CD4-positive, alpha-beta memory T cell (primary cell): ENCODE measurements at regions not wholly inside any gene's neighbourhood (a gene's known extent, or its start where the extent isn't known, plus 50 kb on each side); places are given as distances from the start of the nearest gene placed in this dataset.

Source experiments
- CTCF ChIA-PET: fragments of 350-600 bp; sonication (Branson Sonifier 250); formaldehyde crosslinking; loops from one replicate; lab custom pipeline; 2021; ENCODE audit warnings: inconsistent platforms; ENCODE audit not compliant: partially characterized antibody; lab: Charles Lee
- POLR2A ChIA-PET: fragments of 350-600 bp; sonication (Branson Sonifier 250); formaldehyde crosslinking; loops from one replicate; lab custom pipeline; 2021; ENCODE audit not compliant: partially characterized antibody; lab: Charles Lee
- DNase-seq, 5 donors: peaks; one replicate each; pipeline versions ENCODE4 v3.0.0 to v3.0.0-alpha.2; 2020 to 2022; ENCODE audit warnings: mixed read lengths in 1 of 5
- H3K27ac ChIP-seq: one replicate; pipeline ENCODE4 v1.7.0; 2013; ENCODE audit warnings: low read depth, low read length
- H3K27me3 ChIP-seq: 2 replicates; pipeline ENCODE4 v1.7.0; 2013; ENCODE audit warnings: mild to moderate bottlenecking, low read length, moderate library complexity; ENCODE audit not compliant: insufficient read depth
- H3K36me3 ChIP-seq: 2 replicates; pipeline ENCODE4 v1.7.0; 2013; ENCODE audit warnings: mild to moderate bottlenecking, low read length, moderate library complexity; ENCODE audit not compliant: insufficient read depth
- H3K4me1 ChIP-seq: 2 replicates; pipeline ENCODE4 v1.7.0; 2013; ENCODE audit warnings: mild to moderate bottlenecking, low read length, moderate library complexity; ENCODE audit not compliant: insufficient read depth
- H3K4me3 ChIP-seq, 2 donors: one replicate each; pipeline ENCODE4 v1.7.0; 2013; ENCODE audit warnings: low read length in 2 of 2, mild to moderate bottlenecking in 1 of 2
- H3K9me3 ChIP-seq, 2 donors: one replicate each; pipeline ENCODE4 v1.7.0; 2013; ENCODE audit warnings: low read length in 2 of 2, control low read depth in 1 of 2; ENCODE audit not compliant: control insufficient read depth in 1 of 2
- H3K27ac Mint-ChIP-seq, 7 donors: one replicate each; pipeline ENCODE4 v1.8.0; 2020 to 2021; ENCODE audit warnings: mixed read lengths in 7 of 7, mild to moderate bottlenecking in 6 of 7, inconsistent platforms in 3 of 7, moderate library complexity in 3 of 7
- H3K27me3 Mint-ChIP-seq, 2 donors: one replicate each; pipeline ENCODE4 v1.8.0; 2020 to 2021; ENCODE audit warnings: mixed read lengths in 2 of 2
- H3K36me3 Mint-ChIP-seq, 2 donors: one replicate each; pipeline ENCODE4 v1.8.0; 2020 to 2021; ENCODE audit warnings: mixed read lengths in 2 of 2, inconsistent platforms in 1 of 2, mild to moderate bottlenecking in 1 of 2
- H3K4me1 Mint-ChIP-seq, 4 donors: one replicate each; pipeline ENCODE4 v1.8.0; 2020 to 2021; ENCODE audit warnings: mixed read lengths in 4 of 4, mild to moderate bottlenecking in 1 of 4
- H3K4me3 Mint-ChIP-seq, 8 donors: one replicate each; pipeline ENCODE4 v1.8.0; 2020 to 2021; ENCODE audit warnings: mixed read lengths in 8 of 8, mild to moderate bottlenecking in 7 of 8, moderate library complexity in 6 of 8, inconsistent platforms in 3 of 8
- H3K9me3 Mint-ChIP-seq, 8 donors: one replicate each; pipeline ENCODE4 v1.8.0; 2020 to 2021; ENCODE audit warnings: mixed read lengths in 8 of 8, mild to moderate bottlenecking in 5 of 8, inconsistent platforms in 3 of 8, moderate library complexity in 1 of 8
- intact Hi-C: fragments of 100-400 bp; cut with micrococcal nuclease; formaldehyde crosslinking; loops from one replicate; pipeline ENCODE4 v1.15.1; 2023

GRCh38 chr2:136219963-136220362 is 102.0 kb upstream of the CXCR4 start:
- Histone ChIP-seq H3K36me3 (no peaks in the 10 kb centered on the region), H3K27me3 (no peaks in the 10 kb centered on the region), H3K9me3 (no peaks in the 10 kb centered on the region), H3K27ac (no peak overlapping the region), H3K4me3 (no peak overlapping the region), H3K4me1 (no peaks in the 10 kb centered on the region)
- DNase-seq, result no peak
- POLR2A ChIA-PET, result interaction anchor here (1.1 to 1.6 kb wide), 2 partner anchors 19 to 103 kb away, joined by 3 to 4 read pairs; no protein-coding TSS in a partner anchor
- Mint-ChIP-seq H3K27me3 (no peaks in the 10 kb centered on the region), H3K4me1 (peaks cover 3 to 7% (median 5%) of the 10 kb centered on the region in 4 donors), H3K4me3 (no peak overlapping the region), H3K9me3 (peaks cover 0 to 2% (median 0%) of the 10 kb centered on the region in 8 donors), H3K27ac (peak overlapping the region in 1 of 7 donors; percentile 44), H3K36me3 (no peaks in the 10 kb centered on the region)
- CTCF ChIA-PET, result no interaction called here
- intact Hi-C loops, result no loop called here

- intact Hi-C loops, result no loop called here
- POLR2A ChIA-PET, result interaction anchor here (0.8 to 1.6 kb wide), 2 partner anchors 19 to 83 kb away, joined by 3 to 4 read pairs; no protein-coding TSS in a partner anchor
Observed at GRCh38 chr2:136219341-136219740, 101.4 kb upstream of the CXCR4 start.

GRCh38 chr2:136217996-136218395 is 100.0 kb upstream of the CXCR4 start:
- DNase-seq, result no peak
- Mint-ChIP-seq H3K9me3 (peaks cover 0 to 2% (median 0%) of the 10 kb centered on the region in 8 donors), H3K36me3 (no peaks in the 10 kb centered on the region), H3K4me3 (no peak overlapping the region), H3K27ac (peak overlapping the region in 1 of 7 donors; percentile 44), H3K27me3 (no peaks in the 10 kb centered on the region), H3K4me1 (peaks cover 8 to 27% (median 14%) of the 10 kb centered on the region in 4 donors)
- no peaks in the 10 kb centered on the region for H3K9me3 ChIP-seq
- ChIA-PET POLR2A (no interaction called here), CTCF (interaction anchor here (1.5 to 1.6 kb wide), 2 partner anchors 11 to 13 kb away, joined by 3 read pairs; no protein-coding TSS in a partner anchor)
- H3K4me1 ChIP-seq, result peaks cover 12% of the 10 kb centered on the region
- H3K27me3 ChIP-seq, result no peaks in the 10 kb centered on the region
- intact Hi-C loops, result no loop called here
- H3K36me3 ChIP-seq, result no peaks in the 10 kb centered on the region
- H3K4me3 ChIP-seq, result no peak overlapping the region
- H3K27ac ChIP-seq, result no peak overlapping the region

More at GRCh38 chr2:136219341-136219740, 101.4 kb upstream of the CXCR4 start:
- DNase-seq, result no peak
- peaks cover 3 to 13% (median 5%) of the 10 kb centered on the region in 4 donors for H3K4me1 Mint-ChIP-seq
- Histone ChIP-seq H3K4me1 (no peaks in the 10 kb centered on the region), H3K9me3 (no peaks in the 10 kb centered on the region), H3K27me3 (no peaks in the 10 kb centered on the region), H3K36me3 (no peaks in the 10 kb centered on the region), H3K27ac (no peak overlapping the region), H3K4me3 (no peak overlapping the region)
- CTCF ChIA-PET, result no interaction called here
- H3K4me3 Mint-ChIP-seq, result no peak overlapping the region
- no peaks in the 10 kb centered on the region for H3K27me3 Mint-ChIP-seq
- no peak overlapping the region for H3K27ac Mint-ChIP-seq
- H3K36me3 Mint-ChIP-seq, result no peaks in the 10 kb centered on the region
- H3K9me3 Mint-ChIP-seq, result peaks cover 0 to 2% (median 0%) of the 10 kb centered on the region in 8 donors

DNA sequence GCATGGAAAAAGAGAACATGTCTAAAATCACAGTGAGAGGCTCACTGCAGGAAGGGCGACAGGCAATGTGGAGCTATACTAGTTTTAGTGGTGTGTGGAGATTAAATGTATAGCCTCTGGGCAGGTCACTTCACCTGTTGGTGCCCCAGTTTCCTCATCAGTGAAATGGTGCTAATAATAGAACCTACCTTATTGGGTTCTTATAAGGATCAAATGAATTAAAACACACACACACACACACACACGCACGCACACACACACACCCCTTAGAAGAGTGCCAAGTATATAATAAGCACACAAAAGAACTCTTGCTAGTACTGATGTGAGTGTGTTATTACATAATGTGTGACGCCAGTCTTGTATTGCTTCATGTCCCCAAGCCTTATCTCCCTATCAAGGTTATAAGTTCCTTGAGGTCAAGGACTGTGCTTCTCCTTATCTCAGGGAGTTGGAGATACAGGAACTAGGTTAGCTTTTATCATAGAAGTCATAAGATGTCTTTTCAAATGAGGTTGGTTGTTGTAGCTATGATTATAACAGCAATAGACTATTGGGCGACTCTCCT is 98.0 kb upstream of the CXCR4 start:
- Histone ChIP-seq H3K27ac (no peak overlapping the region), H3K9me3 (no peaks in the 10 kb centered on the region), H3K36me3 (no peaks in the 10 kb centered on the region), H3K27me3 (no peaks in the 10 kb centered on the region), H3K4me1 (peaks cover 31% of the 10 kb centered on the region), H3K4me3 (no peak overlapping the region)
- Mint-ChIP-seq H3K27me3 (no peaks in the 10 kb centered on the region), H3K27ac (peak overlapping the region in 5 of 7 donors; percentile 5 to 65 (median 53)), H3K4me3 (no peak overlapping the region), H3K36me3 (peaks cover 0 to 1% of the 10 kb centered on the region in 2 donors), H3K4me1 (peaks cover 21 to 47% (median 31%) of the 10 kb centered on the region in 4 donors), H3K9me3 (no peaks in the 10 kb centered on the region)
- intact Hi-C loops, result no loop called here
- ChIA-PET POLR2A (interaction anchor here (0.8 to 1.7 kb wide), 3 partner anchors 10 to 80 kb away, joined by 4 to 7 read pairs (median 4); no protein-coding TSS in a partner anchor), CTCF (interaction anchor here (1.0 kb wide), 1 partner anchor 8 kb away, joined by 4 read pairs; no protein-coding TSS in a partner anchor)
- peak in 2 of 5 donors; percentile 4 to 10 for DNase-seq

DNA sequence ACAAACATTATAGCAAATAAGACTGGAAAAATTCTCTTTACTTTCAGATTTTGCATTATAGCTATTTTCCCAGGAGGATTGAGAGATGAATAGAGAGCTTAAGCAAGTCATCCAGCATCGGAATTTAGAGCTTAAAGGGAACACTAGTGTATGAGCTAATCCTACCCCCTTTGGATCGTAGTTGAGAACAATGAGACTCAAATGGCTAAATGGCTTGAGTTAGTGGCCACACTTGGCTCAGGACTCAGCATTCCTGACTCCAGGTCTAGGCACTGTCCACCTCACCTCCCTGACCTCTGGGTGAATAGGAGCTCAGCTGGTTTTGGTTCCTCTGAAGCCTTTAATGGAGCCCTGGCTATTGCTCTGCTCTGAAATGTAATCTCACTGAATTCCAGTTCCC is 97.5 kb upstream of the CXCR4 start:
- H3K27me3 ChIP-seq, result no peaks in the 10 kb centered on the region
- POLR2A ChIA-PET, result interaction anchor here (0.8 to 1.7 kb wide), 2 partner anchors 23 to 79 kb away, joined by 4 to 7 read pairs; no protein-coding TSS in a partner anchor
- H3K9me3 ChIP-seq, result no peaks in the 10 kb centered on the region
- H3K36me3 ChIP-seq, result no peaks in the 10 kb centered on the region
- Mint-ChIP-seq H3K9me3 (peaks cover 0 to 3% (median 1%) of the 10 kb centered on the region in 8 donors), H3K36me3 (peaks cover 1% of the 10 kb centered on the region in 2 donors), H3K4me3 (no peak overlapping the region), H3K27ac (peak overlapping the region in 1 of 7 donors; percentile 53), H3K27me3 (no peaks in the 10 kb centered on the region), H3K4me1 (peaks cover 23 to 52% (median 34%) of the 10 kb centered on the region in 4 donors)
- H3K27ac ChIP-seq, result no peak overlapping the region
- no peak overlapping the region for H3K4me3 ChIP-seq
- peaks cover 31% of the 10 kb centered on the region for H3K4me1 ChIP-seq
- intact Hi-C loops, result no loop called here
- DNase-seq, result no peak
- CTCF ChIA-PET, result no interaction called here

- ChIA-PET CTCF (no interaction called here), POLR2A (no interaction called here)
- Mint-ChIP-seq H3K27me3 (no peaks in the 10 kb centered on the region), H3K4me1 (peaks cover 24 to 55% (median 35%) of the 10 kb centered on the region in 4 donors), H3K9me3 (peaks cover under 1 to 10% (median 6%) of the 10 kb centered on the region in 8 donors), H3K27ac (peak overlapping the region in 6 of 7 donors; percentile 24 to 95 (median 40)), H3K4me3 (no peak overlapping the region), H3K36me3 (peaks cover 1 to 3% of the 10 kb centered on the region in 2 donors)
- no peaks in the 10 kb centered on the region for H3K27me3 ChIP-seq
- intact Hi-C loops, result loop anchor here (5.0 kb wide), 1 partner anchor 77 kb away; no protein-coding TSS in a partner anchor
- no peak for DNase-seq
- no peak overlapping the region for H3K4me3 ChIP-seq
- no peaks in the 10 kb centered on the region for H3K36me3 ChIP-seq
- H3K9me3 ChIP-seq, result no peaks in the 10 kb centered on the region
- H3K4me1 ChIP-seq, result peaks cover 31% of the 10 kb centered on the region
- no peak overlapping the region for H3K27ac ChIP-seq
Observed at GRCh38 chr2:136214307-136215200, 96.6 kb upstream of the CXCR4 start.
